ENCODE measurements at regions not wholly inside any gene's neighbourhood (a gene's known extent, or its start where the extent isn't known, plus 50 kb on each side); places are given as distances from the start of the nearest gene placed in this dataset.

DNA sequence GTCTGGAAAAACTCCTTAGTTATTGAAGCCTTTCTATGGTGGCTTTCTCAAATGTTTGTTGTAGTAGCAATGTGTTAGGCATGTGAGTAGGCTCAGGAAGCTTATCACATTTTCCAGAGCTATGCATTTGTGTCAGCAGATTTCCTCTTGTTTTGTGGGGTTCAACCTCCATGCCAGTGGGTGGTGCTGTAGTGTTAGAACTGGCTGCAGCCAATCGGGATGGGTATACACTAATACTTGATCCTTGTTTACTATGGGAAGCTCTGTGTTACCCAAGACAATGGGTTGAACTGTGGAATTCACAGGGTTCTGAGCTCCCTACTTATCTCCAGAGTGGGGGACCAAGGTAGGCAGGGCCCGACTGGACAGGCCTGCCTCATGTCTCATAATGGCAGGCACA is 348.5 kb upstream of the ADAMTS5 start:
- H3K27ac ChIP-seq: no peak overlapping the region
- no peak for DNase-seq
- no peak overlapping the region for H3K4me3 ChIP-seq
- H3K4me1 ChIP-seq: no peaks in the 10 kb centered on the region
- no peaks in the 10 kb centered on the region for H3K36me3 ChIP-seq
- H3K27me3 ChIP-seq: no peaks in the 10 kb centered on the region
- H3K9me3 ChIP-seq (replicated peaks): peaks cover 3% of the 10 kb centered on the region; the same call in 1 of the 2 replicates

DNA sequence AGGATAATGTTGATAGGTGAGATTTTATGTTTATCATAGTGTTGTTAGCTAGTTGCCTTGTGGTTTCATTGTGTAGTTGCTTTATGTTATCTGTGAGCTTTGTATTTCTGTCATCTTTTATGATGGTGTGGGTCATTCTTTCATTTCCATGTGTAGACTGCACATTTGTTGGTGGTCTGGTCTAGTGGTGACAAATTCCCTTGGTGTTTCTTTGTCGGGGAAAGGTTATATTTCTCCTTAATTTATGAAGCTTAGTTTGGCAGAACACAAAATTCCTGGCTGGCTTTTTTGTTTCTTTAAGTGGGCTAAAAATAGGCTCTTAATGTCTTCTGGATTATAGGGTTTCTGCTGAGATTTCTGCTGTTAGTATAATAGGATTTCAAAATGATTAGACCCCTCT is 347.2 kb upstream of the ADAMTS5 start:
- Histone ChIP-seq H3K9me3 (replicated peaks) (peaks cover 3% of the 10 kb centered on the region; the same call in 1 of the 2 replicates), H3K27ac (no peak overlapping the region), H3K4me3 (no peak overlapping the region), H3K36me3 (no peaks in the 10 kb centered on the region), H3K4me1 (no peaks in the 10 kb centered on the region), H3K27me3 (no peaks in the 10 kb centered on the region)
- peak in 1 of 2 experiments; percentile 12 for DNase-seq

DNA sequence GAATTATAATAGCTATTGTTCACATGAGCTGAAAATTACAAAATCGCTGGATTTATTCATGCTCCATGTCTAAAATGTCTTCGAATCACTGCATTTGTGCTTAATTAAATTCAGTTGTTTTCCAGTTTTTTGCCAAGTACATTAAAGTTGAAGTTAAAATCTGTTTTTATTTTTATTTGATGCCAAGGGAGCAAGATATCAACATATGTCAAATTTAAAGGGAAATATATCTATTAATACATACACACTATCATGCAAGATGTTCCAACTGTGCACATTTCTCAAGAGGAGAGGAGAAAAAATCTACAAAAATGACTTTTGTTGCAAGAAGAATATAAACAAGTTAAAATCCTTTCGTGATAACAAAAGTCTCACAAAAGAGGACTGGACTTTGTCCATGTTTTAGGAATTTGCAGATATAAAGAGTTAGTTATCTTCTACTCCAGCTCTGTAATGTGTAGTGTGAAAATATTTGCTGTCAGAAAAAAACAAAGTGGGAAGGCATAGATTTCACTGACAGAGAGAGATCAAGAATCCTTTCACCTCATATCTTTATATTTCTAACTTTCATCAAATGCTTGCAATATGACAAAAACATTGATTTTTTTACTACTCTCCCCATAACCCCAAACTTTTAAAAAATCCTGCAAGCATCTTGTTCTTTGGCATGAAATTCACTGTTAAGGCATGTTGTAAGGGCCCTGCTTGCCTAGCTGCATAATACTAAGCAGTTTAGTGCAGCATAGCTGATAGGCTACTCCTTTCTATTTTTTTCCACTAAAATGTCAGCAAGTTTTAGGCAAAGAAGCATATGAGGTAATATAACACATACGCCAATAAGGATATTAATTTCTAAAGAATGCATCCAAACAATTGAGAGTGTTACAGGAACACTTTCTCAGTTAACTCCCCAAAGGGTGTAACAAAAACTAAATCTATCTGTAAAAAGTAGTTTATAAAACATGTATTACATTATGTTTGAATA is 340.2 kb upstream of the ADAMTS5 start:
- H3K27me3 ChIP-seq: no peaks in the 10 kb centered on the region
- no peak overlapping the region for H3K27ac ChIP-seq
- H3K36me3 ChIP-seq: no peaks in the 10 kb centered on the region
- H3K4me3 ChIP-seq: no peak overlapping the region
- DNase-seq: no peak
- no peaks in the 10 kb centered on the region for H3K4me1 ChIP-seq
- no peaks in the 10 kb centered on the region for H3K9me3 ChIP-seq (replicated peaks)

DNA sequence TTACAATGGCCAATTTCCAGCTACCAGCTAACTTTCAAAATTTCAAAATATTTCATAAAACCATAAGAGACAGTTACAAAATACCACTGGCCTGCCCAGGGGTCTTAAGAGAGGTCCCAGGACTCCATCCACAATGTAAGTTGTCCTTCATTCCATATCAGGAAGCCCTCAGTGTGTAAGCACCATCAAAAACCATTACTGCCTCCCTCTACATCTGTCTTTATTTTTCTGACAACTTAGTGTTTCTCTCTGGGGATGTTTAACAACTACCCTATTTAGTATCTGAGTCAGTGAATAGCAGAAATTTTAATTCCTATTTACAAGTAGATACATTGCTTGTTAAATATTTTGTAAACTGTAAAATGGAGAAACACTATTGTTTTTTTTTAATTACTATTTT is 339.3 kb upstream of the ADAMTS5 start:
- Histone ChIP-seq H3K4me3 (no peak overlapping the region), H3K9me3 (replicated peaks) (no peaks in the 10 kb centered on the region), H3K27ac (no peak overlapping the region), H3K27me3 (no peaks in the 10 kb centered on the region), H3K4me1 (no peaks in the 10 kb centered on the region), H3K36me3 (no peaks in the 10 kb centered on the region)
- DNase-seq: no peak

GRCh38 chr21:27301220-27301619 is 334.3 kb upstream of the ADAMTS5 start:
- H3K4me1 ChIP-seq: no peaks in the 10 kb centered on the region; the same call in 1 of the 2 replicates
- no peak overlapping the region for H3K4me3 ChIP-seq
- H3K36me3 ChIP-seq: no peaks in the 10 kb centered on the region
- H3K9me3 ChIP-seq (replicated peaks): peaks cover 2% of the 10 kb centered on the region
- H3K27ac ChIP-seq: no peak overlapping the region
- H3K27me3 ChIP-seq: no peaks in the 10 kb centered on the region
- DNase-seq: no peak

GRCh38 chr21:27300770-27301169 is 333.9 kb upstream of the ADAMTS5 start:
- peaks cover 5% of the 10 kb centered on the region for H3K9me3 ChIP-seq (replicated peaks)
- no peak for DNase-seq
- H3K4me1 ChIP-seq: no peaks in the 10 kb centered on the region; the same call in 1 of the 2 replicates
- no peak overlapping the region for H3K4me3 ChIP-seq
- no peaks in the 10 kb centered on the region for H3K27me3 ChIP-seq
- no peaks in the 10 kb centered on the region for H3K36me3 ChIP-seq
- no peak overlapping the region for H3K27ac ChIP-seq

DNA sequence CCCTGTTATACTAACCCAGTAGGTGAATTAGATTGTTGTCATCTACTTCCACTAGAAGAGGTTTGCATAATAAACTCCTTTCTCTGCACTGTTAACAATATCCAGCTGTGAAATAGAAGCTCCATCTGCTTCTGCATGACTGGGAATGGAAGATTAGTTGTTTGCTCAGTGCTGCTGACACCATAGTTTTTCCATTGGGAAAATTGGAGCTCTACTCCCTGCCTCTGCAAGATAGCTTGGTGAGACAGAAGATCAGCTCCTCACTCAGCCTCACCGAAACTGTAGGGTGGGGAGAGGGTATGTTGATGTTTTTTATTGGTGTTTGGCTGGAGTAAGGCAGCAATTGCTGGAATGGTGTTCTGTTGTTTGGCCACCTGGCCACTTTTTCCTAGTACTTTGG is 331.6 kb upstream of the ADAMTS5 start:
- Histone ChIP-seq H3K27ac (no peak overlapping the region), H3K36me3 (no peaks in the 10 kb centered on the region), H3K4me1 (no peaks in the 10 kb centered on the region; the same call in 1 of the 2 replicates), H3K9me3 (replicated peaks) (peaks cover 5% of the 10 kb centered on the region), H3K27me3 (no peaks in the 10 kb centered on the region), H3K4me3 (no peak overlapping the region)
- no peak for DNase-seq

DNA sequence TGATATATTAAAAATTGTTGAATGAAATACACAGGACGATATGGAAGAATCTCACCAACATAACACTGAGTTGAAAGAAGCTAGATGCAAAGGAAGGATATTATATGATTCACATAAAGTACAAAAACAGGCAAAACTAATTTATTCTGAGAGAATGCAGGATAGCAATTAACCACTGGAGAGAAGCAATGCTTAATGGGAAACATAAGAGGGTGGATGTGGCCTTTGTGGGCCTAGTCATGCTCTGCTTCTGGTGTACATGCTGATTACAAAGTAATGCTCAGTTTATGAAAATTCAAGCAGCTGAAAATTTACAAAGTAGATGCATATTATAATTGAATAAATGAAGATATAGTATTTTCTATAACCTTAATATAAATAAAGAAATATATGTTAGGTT is 326.4 kb upstream of the ADAMTS5 start:
- H3K27me3 ChIP-seq: no peaks in the 10 kb centered on the region
- DNase-seq: no peak
- no peaks in the 10 kb centered on the region for H3K36me3 ChIP-seq

GRCh38 chr21:27292783-27293182 is 325.9 kb upstream of the ADAMTS5 start:
- Histone ChIP-seq H3K27me3 (no peaks in the 10 kb centered on the region), H3K36me3 (no peaks in the 10 kb centered on the region), H3K4me3 (no peak overlapping the region), H3K4me1 (peaks cover 9% of the 10 kb centered on the region), H3K27ac (no peak overlapping the region), H3K9me3 (replicated peaks) (peaks cover 5% of the 10 kb centered on the region; the same call in 1 of the 2 replicates)
- no peak for DNase-seq

More for the DNA sequence above, 326.4 kb upstream of the ADAMTS5 start:
- no peak overlapping the region for H3K4me3 ChIP-seq
- H3K4me1 ChIP-seq: peaks cover 9% of the 10 kb centered on the region
- H3K27ac ChIP-seq: no peak overlapping the region
- peaks cover 5% of the 10 kb centered on the region; the same call in 1 of the 2 replicates for H3K9me3 ChIP-seq (replicated peaks)

- Histone ChIP-seq H3K4me1 (peaks cover 9% of the 10 kb centered on the region), H3K27ac (no peak overlapping the region), H3K9me3 (replicated peaks) (peaks cover 5% of the 10 kb centered on the region; the same call in 1 of the 2 replicates), H3K4me3 (no peak overlapping the region), H3K27me3 (no peaks in the 10 kb centered on the region), H3K36me3 (no peaks in the 10 kb centered on the region)
- no peak for DNase-seq
These were observed 325.3 kb upstream of the ADAMTS5 start for GRCh38 chr21:27292229-27292628.

DNA sequence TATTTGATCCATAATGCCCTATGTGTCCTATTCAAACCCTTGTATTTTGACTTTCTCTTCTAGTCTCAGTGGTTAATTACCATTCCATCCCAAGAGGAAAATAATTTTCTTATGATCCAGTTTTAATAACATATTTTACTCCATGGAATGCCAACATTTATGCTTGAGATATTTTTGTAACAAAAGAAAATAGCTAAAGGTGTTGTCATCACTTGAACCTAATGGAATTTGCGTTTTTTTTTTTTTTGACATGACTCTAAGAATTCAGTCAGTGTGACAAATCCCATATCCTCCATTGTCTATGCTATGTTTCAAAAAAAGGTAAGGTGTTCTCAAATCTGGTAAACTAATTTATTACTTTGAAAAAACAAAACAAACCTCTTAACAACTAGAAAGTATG is 324.1 kb upstream of the ADAMTS5 start:
- H3K4me3 ChIP-seq: no peak overlapping the region
- peaks cover 9% of the 10 kb centered on the region for H3K4me1 ChIP-seq
- H3K9me3 ChIP-seq (replicated peaks): peaks cover under 1% of the 10 kb centered on the region; the same call in 1 of the 2 replicates
- H3K27me3 ChIP-seq: no peaks in the 10 kb centered on the region
- H3K36me3 ChIP-seq: no peaks in the 10 kb centered on the region
- no peak overlapping the region for H3K27ac ChIP-seq
- no peak for DNase-seq

GRCh38 chr21:27290028-27290427 is 323.1 kb upstream of the ADAMTS5 start:
- Histone ChIP-seq H3K4me3 (no peak overlapping the region), H3K36me3 (no peaks in the 10 kb centered on the region), H3K4me1 (peaks cover 9% of the 10 kb centered on the region), H3K27ac (no peak overlapping the region), H3K9me3 (replicated peaks) (no peaks in the 10 kb centered on the region; the same call in 1 of the 2 replicates), H3K27me3 (no peaks in the 10 kb centered on the region)
- no peak for DNase-seq

DNA sequence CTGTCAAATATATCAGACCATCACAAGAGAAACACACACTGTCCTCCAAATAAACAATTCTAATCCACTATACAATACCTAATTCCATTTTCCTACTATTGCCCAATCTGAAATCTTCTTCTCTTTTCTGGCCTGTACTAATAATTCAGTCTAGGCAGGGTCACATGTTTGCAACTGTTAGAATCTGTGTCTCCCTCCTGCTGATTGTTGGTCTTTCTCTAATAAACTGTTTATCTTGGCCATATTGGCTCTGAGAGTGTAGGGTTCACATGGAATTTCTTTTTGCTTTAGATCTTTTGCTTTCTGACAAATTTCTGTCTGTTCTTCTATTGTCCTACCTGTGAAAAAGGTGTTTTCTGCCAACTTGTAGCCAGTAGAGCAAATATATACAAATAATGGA is 319.9 kb upstream of the ADAMTS5 start:
- Histone ChIP-seq H3K27ac (no peak overlapping the region), H3K27me3 (no peaks in the 10 kb centered on the region), H3K36me3 (no peaks in the 10 kb centered on the region), H3K4me1 (peaks cover 9% of the 10 kb centered on the region), H3K9me3 (replicated peaks) (no peaks in the 10 kb centered on the region; the same call in none of the 2 replicates), H3K4me3 (no peak overlapping the region)
- no peak for DNase-seq

- no peak for DNase-seq
- Histone ChIP-seq H3K4me3 (no peak overlapping the region), H3K4me1 (peaks cover 7% of the 10 kb centered on the region; the same call in 1 of the 2 replicates), H3K27me3 (no peaks in the 10 kb centered on the region), H3K27ac (no peak overlapping the region), H3K9me3 (replicated peaks) (no peaks in the 10 kb centered on the region; the same call in 1 of the 2 replicates), H3K36me3 (no peaks in the 10 kb centered on the region)
These were observed 310.2 kb upstream of the ADAMTS5 start for GRCh38 chr21:27277110-27277509.

GRCh38 chr21:27275294-27275927 is 308.5 kb upstream of the ADAMTS5 start:
- peak in 1 of 2 experiments; percentile 9 for DNase-seq
- H3K4me3 ChIP-seq: no peak overlapping the region
- H3K9me3 ChIP-seq (replicated peaks): no peaks in the 10 kb centered on the region
- H3K4me1 ChIP-seq: peaks cover 7% of the 10 kb centered on the region; the same call in 1 of the 2 replicates
- H3K27me3 ChIP-seq: no peaks in the 10 kb centered on the region
- no peaks in the 10 kb centered on the region for H3K36me3 ChIP-seq
- peak overlapping the region; percentile 28 for H3K27ac ChIP-seq
